ENCODE measurements at regions not wholly inside any gene's neighbourhood (a gene's known extent, or its start where the extent isn't known, plus 50 kb on each side); places are given as distances from the start of the nearest gene placed in this dataset.

DNA sequence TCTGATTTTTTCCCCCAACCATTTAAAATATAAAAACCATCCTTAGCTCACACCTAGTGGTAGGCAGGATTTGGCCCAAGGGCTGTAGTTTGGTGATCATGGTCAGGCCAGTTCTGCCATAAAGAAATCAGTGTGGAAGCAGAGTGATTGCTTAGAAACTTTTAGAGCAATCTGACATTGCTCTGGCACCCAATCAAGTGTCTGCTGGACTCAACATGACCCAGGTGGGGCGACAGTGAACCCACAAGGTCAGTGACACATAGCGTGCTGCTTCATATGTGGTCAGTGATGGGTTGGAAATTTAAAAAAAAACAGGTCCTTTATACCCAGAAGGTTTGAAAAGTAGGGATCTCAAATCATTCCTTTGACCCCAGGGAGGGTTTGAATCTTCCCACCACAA lies 107.9 kb downstream of the BANF2 start:
- peak; percentile 58 for DNase-seq (ENCODE audit: low spot score)
- intact Hi-C loops (cut with micrococcal nuclease; ENCODE audit: unreplicated experiment) (loop anchor here (5.0 kb wide), 4 partner anchors 45 to 125 kb away; partner anchors contain the start of gene RRBP1), in situ Hi-C loops (cut with HindIII; ENCODE audit: extremely low pct_ligation_motif_present, low pct_unique_long_range_greater_than_20kb) (no loop called here)
- H3K4me2 ChIP-seq (ENCODE audit: low read depth, low read length) = peak overlapping the region; percentile 65; the same call in 1 of the 2 replicates
- no peak overlapping the region for H3K4me3 ChIP-seq (replicated peaks in 1 of 3; ENCODE audit: insufficient read depth in 1 of 3, low read depth in 2 of 3, low read length in 3 of 3)
- no peaks in the 10 kb centered on the region for H3K36me3 ChIP-seq (replicated peaks in 1 of 2; ENCODE audit: control insufficient read depth in 1 of 2, insufficient read depth in 2 of 2, low read length in 2 of 2)
- BruUV-seq (replicated peaks) = no TSS peak
- H3K79me2 ChIP-seq (ENCODE audit: insufficient read depth, low read length) = no peaks in the 10 kb centered on the region
- ChIA-PET POLR2A (interaction anchor here (0.8 to 2.6 kb wide), 3 partner anchors 36 to 51 kb away, joined by 4 to 14 read pairs (median 6); no protein-coding TSS in a partner anchor), CTCF (ENCODE audit: low intra/inter-chr PET ratio, low total read pairs) (interaction anchor here (1.2 kb wide), 1 partner anchor 90 kb away, joined by 3 read pairs; no protein-coding TSS in a partner anchor)
- H3K9ac ChIP-seq (ENCODE audit: insufficient read depth, low read depth, low read length) = no peak overlapping the region
- H4K20me1 ChIP-seq (ENCODE audit: insufficient read depth, low read length) = no peaks in the 10 kb centered on the region
- no peaks in the 10 kb centered on the region for H3K9me3 ChIP-seq (ENCODE audit: low read length)
- H3K4me1 ChIP-seq (ENCODE audit: insufficient read depth, low read length) = peaks cover 75% of the 10 kb centered on the region
- H3K27ac ChIP-seq (ENCODE audit: extremely low read length, insufficient read depth, low read length) = no peak overlapping the region
- FAIRE-seq = peak; percentile 36
- WGBS (ENCODE audit: low lambda C conversion rate) = 12% methylated on average over 2 of the region's 2 CpGs
- no peak for ATAC-seq
- no peak overlapping the region for H2AFZ ChIP-seq (ENCODE audit: low read length)
- peaks cover 0 to 1% of the 10 kb centered on the region in 2 experiments; a peak in 2 of 5 replicates for H3K27me3 ChIP-seq (ENCODE audit: control insufficient read depth in 1 of 2, insufficient read depth in 2 of 2, low read length in 2 of 2)
- TF ChIP-seq ZNF292 (CRISPR knock-in tag; IDR thresholded peaks at IDR 0.05; ENCODE audit: borderline replicate concordance, low read depth) (no peak), STAG1 (CRISPR knock-in tag; IDR thresholded peaks at IDR 0.05) (peak; percentile 16; the same call in 1 of the 2 replicates), RFXAP (CRISPR knock-in tag; IDR thresholded peaks at IDR 0.05; ENCODE audit: borderline replicate concordance) (no peak), KLF12 (CRISPR knock-in tag; IDR thresholded peaks at IDR 0.05; ENCODE audit: borderline replicate concordance) (no peak), ZNF605 (CRISPR knock-in tag; IDR thresholded peaks at IDR 0.05) (0 out of 2 replicates have a peak, but pooled peaks have one; percentile 4), NCOA5 (CRISPR knock-in tag; IDR thresholded peaks at IDR 0.05) (no peak)
- TF ChIP-seq, protein P1, sequence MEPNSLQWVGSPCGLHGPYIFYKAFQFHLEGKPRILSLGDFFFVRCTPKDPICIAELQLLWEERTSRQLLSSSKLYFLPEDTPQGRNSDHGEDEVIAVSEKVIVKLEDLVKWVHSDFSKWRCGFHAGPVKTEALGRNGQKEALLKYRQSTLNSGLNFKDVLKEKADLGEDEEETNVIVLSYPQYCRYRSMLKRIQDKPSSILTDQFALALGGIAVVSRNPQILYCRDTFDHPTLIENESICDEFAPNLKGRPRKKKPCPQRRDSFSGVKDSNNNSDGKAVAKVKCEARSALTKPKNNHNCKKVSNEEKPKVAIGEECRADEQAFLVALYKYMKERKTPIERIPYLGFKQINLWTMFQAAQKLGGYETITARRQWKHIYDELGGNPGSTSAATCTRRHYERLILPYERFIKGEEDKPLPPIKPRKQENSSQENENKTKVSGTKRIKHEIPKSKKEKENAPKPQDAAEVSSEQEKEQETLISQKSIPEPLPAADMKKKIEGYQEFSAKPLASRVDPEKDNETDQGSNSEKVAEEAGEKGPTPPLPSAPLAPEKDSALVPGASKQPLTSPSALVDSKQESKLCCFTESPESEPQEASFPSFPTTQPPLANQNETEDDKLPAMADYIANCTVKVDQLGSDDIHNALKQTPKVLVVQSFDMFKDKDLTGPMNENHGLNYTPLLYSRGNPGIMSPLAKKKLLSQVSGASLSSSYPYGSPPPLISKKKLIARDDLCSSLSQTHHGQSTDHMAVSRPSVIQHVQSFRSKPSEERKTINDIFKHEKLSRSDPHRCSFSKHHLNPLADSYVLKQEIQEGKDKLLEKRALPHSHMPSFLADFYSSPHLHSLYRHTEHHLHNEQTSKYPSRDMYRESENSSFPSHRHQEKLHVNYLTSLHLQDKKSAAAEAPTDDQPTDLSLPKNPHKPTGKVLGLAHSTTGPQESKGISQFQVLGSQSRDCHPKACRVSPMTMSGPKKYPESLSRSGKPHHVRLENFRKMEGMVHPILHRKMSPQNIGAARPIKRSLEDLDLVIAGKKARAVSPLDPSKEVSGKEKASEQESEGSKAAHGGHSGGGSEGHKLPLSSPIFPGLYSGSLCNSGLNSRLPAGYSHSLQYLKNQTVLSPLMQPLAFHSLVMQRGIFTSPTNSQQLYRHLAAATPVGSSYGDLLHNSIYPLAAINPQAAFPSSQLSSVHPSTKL (CRISPR knock-in tag; IDR thresholded peaks at IDR 0.05) = no peak
- TF ChIP-seq, protein P2, sequence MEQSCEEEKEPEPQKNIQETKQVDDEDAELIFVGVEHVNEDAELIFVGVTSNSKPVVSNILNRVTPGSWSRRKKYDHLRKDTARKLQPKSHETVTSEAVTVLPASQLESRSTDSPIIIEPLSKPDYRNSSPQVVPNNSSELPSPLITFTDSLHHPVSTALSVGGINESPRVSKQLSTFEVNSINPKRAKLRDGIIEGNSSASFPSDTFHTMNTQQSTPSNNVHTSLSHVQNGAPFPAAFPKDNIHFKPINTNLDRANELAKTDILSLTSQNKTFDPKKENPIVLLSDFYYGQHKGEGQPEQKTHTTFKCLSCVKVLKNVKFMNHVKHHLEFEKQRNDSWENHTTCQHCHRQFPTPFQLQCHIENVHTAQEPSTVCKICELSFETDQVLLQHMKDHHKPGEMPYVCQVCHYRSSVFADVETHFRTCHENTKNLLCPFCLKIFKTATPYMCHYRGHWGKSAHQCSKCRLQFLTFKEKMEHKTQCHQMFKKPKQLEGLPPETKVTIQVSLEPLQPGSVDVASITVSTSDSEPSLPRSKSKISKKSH (CRISPR knock-in tag; IDR thresholded peaks at IDR 0.05; ENCODE audit: borderline replicate concordance) = no peak
- TF ChIP-seq, protein P3, sequence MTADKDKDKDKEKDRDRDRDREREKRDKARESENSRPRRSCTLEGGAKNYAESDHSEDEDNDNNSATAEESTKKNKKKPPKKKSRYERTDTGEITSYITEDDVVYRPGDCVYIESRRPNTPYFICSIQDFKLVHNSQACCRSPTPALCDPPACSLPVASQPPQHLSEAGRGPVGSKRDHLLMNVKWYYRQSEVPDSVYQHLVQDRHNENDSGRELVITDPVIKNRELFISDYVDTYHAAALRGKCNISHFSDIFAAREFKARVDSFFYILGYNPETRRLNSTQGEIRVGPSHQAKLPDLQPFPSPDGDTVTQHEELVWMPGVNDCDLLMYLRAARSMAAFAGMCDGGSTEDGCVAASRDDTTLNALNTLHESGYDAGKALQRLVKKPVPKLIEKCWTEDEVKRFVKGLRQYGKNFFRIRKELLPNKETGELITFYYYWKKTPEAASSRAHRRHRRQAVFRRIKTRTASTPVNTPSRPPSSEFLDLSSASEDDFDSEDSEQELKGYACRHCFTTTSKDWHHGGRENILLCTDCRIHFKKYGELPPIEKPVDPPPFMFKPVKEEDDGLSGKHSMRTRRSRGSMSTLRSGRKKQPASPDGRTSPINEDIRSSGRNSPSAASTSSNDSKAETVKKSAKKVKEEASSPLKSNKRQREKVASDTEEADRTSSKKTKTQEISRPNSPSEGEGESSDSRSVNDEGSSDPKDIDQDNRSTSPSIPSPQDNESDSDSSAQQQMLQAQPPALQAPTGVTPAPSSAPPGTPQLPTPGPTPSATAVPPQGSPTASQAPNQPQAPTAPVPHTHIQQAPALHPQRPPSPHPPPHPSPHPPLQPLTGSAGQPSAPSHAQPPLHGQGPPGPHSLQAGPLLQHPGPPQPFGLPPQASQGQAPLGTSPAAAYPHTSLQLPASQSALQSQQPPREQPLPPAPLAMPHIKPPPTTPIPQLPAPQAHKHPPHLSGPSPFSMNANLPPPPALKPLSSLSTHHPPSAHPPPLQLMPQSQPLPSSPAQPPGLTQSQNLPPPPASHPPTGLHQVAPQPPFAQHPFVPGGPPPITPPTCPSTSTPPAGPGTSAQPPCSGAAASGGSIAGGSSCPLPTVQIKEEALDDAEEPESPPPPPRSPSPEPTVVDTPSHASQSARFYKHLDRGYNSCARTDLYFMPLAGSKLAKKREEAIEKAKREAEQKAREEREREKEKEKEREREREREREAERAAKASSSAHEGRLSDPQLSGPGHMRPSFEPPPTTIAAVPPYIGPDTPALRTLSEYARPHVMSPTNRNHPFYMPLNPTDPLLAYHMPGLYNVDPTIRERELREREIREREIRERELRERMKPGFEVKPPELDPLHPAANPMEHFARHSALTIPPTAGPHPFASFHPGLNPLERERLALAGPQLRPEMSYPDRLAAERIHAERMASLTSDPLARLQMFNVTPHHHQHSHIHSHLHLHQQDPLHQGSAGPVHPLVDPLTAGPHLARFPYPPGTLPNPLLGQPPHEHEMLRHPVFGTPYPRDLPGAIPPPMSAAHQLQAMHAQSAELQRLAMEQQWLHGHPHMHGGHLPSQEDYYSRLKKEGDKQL (CRISPR knock-in tag; IDR thresholded peaks at IDR 0.05; ENCODE audit: low read depth) = no peak

All from HepG2 (cell line).